SIG-M5 treated with dmso at 0.1 percent for 504 hours (cell line): ENCODE measurements at regions not wholly inside any gene's neighbourhood (a gene's known extent, or its start where the extent isn't known, plus 50 kb on each side); places are given as distances from the start of the nearest gene placed in this dataset.

Source experiments
- DNase-seq: peaks from one replicate; lab custom pipeline; 2025; ENCODE audit not compliant: unreplicated experiment; lab: John Stamatoyannopoulos, UW

DNA sequence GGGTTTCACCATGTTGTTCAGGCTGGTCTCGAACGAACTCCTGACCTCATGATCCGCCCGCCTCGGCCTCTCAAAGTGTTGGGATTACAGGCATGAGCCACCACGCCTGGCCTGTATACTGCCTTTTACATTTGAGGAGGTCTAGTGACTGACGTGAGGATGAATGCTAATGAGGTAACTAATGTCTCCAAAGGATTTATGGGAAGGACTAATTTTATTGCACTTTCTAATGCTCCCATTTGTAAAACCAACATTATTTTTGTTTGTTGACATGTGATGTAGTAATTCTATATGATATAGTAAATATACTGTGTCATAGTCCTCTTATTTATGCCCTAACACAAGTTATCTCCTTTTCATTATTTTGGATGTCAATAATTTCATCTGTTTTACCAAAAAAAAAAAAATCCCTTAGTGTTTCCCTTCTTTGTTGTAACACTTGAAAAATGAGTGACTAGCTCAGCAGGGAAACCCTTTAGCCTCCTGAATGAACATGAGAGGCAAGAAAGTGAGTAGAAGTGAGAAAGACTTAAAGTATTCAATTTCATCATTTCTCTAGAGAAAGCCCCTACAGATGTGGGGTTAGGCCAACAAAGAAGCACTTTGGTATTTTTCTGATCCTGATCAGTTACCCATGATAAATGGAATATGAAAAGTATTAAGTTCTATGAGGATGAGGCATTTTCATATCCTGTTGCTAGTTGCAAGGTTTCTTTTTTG is 596.9 kb upstream of the PCDH15 start:
- DNase-seq, result no peak

DNA sequence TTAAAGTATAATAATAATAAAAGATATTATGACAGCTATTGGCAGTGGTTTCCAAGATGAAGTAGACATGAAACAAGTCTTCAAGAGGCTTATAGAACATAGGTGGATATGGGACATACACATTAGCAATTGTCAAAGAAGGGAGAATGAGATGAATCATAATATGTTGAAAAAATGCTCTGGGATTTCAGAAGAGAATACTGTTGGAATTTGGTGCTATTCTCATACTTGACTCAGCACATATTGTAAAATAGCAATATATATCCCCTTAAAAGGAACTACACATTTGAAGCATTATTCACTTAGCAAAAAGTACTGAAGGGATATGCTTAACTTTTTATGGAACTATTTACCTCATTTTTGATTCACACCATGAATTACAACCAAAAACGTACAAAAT is 577.2 kb upstream of the PCDH15 start:
- no peak for DNase-seq

DNA sequence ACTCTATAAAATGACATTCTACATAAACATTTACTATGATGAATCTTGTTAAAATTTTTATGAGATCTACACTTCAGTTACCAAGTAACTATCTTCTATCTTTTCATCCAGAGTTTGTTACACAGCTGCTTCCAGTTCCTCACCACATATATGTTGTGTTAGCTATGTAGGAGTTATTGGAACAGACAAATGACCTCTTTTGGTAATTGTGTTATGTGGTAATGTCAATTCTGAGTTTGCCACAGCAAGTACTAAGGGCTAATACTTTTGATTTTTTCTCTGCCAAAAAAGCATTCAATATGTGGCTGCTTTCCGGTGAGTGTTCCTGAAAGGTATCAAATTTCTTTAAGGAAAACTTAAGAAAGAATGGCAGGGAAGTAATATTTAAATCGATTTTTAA is 573.9 kb upstream of the PCDH15 start:
- DNase-seq, result no peak

DNA sequence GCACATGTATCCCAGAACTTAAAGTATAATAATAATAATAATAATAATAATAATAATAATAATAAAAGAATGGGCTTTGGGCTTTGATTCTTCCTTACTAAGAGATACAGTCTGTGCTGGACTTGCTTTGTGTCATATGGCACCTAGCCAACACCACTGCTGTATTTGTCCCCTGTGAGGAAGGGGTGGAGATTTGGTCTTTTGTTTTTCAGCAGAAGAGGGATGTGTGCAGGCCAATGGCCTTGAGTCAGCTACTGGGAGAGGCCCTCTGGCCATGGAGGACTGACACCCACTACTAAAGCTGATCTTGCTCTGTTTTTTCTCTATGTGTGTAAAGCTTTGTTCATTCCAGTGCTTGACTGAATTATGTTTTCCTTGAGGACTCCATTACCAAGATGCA is 573.0 kb upstream of the PCDH15 start:
- DNase-seq, result no peak

DNA sequence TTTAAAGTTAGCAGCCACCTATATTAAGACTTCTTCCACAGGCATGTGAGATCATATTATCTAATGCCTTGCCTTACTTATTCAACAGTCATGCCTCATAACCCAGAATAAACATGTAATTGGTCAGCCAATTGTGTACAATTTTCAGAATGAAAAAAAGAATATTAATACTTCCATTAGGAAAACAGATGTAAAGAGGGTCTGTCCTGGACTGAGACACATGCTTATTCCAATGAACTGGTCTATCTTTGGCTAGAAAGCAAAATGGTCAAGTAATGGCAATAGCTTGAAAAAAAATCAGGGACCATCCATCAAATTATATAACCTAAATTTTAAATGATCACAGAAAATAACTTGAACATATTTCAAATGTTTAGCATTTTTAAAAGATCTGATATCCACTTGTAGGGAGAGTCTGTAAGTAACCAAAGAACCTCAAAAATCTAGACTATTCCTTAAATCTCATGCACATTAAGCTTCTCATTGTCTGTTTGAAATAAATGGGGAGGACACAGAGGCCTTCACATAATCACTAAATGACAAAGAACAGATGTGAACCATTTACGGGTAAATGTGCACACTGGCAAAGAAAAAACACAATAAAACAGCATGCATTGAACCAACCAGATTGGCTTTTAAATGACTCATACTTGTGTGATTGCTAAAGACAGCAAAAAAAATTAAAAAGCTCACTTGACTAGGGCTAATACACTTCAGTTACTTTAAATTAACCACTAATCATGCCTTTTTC is 568.8 kb upstream of the PCDH15 start:
- no peak for DNase-seq

DNA sequence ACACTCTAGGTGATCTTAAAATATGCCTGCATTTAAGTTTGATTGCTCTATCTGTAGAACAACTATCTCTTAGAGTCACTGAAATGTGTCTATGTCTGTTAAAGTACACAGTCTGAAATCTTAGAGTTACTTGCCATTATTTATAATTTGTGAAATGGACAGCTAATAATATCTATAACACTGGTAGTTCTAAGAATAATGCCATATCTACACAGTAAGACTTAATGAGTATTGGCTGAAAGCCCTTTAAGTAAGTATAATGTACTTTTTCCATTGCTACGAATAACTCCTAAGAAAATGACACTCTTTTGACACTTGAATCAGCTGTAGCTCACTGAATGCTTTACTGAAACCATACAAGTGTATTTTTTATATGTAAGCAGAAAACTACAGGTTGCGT is 567.4 kb upstream of the PCDH15 start:
- DNase-seq, result no peak

DNA sequence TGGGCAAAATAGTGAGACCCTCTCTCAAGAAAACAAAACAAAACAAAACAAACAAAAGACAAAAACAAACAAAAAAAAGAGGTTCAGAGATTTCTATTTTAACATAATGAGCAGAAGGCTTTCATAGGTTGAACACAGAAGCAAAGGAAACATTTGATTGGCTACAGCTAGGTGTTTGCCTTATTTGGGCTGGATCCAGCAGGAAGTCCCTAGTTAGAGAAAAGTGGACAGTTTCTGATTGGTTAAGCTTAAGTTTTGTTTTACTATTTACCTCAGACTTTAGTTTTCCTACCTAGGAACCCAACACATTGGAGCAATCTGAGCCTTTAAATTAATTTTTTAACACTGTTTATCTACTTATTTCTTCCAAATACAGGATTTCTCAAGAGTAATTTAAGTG is 566.5 kb upstream of the PCDH15 start:
- DNase-seq, result no peak

DNA sequence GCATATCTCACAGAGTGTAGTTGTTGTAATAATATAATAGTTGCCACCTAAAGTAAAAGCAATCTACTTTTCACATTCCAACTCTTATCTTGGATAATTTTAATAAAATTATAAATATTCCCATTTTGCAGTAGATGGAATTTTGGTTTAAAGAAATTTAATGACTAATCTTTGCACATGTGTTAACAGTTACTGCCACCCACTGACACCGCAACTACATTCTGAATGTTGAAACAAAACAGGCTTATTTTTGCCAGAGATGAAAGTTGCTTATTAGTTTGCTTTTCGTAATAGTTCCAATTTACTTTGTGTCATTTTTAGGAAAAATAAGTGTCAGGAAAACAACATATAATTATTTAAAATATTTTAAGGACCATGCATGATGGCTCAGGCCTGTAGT is 557.5 kb upstream of the PCDH15 start:
- no peak for DNase-seq

DNA sequence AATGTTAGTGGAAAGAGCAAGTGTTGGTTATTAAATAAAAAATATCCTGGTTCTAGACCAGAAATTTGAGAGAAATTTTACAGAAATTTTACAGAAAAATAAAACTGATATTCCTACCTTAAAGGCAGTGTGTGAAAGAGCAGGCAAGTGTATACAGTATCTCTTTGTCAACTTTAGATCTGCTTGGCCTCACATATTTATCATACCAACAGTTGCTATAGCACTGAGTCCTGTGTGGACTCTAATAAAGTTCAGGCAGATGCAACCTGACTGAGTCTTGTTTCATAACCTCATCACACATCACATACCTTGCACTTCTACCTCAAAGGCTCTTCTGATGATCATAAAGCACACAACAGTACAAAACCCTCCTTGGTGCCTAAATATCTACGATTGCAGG is 552.4 kb upstream of the PCDH15 start:
- no peak for DNase-seq

DNA sequence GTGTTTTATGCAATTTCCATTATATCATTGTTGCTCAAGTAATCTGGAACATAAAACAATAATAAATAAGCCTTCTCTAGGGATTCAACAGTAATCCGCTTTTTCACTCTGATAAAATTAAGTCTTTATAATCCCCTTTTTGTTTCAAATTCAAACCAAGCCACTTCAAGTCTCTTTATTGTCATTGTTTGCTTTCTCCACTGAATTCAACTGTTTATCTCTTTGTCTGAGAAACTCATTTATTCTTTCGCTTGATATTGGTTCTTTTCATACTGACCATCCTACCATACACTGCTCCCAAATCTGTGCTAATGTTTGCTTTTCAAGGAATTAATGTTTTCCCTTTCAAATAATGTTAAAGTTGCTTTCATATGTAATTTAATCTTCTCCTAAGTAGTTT is 550.4 kb upstream of the PCDH15 start:
- DNase-seq, result no peak

DNA sequence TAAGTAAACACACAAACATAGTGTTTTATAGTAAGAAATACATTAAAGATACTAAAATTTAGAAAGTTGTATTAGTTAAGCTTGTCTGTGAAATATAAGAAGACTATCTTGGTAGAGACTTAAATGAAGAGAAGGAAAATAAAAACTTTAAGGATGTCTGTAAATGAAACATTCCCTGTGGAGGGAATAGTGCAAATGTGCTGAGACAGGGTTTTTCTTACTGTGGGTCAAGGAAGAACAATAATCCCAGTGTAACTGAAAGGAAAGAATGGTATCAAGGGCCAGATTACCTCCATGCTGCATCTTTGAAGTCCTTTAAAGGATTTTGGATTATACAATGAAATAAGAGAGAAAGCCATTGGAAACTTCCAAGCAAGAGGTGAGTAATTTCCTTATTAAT is 547.5 kb upstream of the PCDH15 start:
- no peak for DNase-seq

DNA sequence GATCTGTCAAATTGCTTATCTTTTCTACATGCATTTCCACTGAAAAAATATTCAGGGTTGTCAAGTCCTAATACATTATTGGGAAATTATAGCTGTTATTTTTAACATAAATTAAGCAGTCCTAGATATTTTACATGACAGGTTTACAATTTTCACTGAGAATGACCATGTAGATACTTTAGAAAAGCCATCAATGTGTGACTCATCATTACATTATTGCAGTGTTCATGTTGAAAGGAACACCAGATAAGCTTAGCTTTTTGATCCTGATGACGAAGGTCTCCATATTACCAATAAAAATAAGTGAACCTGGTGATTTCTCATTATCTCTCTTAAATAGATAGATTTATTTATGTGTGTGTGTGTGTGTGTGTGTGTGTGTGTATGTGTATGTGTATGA is 529.5 kb upstream of the PCDH15 start:
- DNase-seq, result no peak

DNA sequence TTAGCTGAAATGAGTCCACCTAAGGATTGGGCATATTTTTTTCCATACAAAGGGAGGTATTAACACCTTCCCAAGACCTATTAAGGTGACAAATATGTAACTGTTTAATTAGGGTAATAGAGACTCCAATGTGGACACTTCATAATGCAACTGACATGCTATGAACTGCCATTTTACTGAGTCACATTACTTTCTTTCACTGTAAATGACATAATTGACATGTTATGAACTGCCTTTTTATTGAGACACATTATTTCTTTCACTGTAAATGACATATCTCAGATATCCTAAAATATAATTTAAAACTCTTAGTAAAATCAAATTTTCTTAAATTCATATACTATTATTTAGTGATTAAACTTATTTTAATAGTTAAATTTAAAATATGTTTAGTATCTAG is 528.8 kb upstream of the PCDH15 start:
- no peak for DNase-seq

DNA sequence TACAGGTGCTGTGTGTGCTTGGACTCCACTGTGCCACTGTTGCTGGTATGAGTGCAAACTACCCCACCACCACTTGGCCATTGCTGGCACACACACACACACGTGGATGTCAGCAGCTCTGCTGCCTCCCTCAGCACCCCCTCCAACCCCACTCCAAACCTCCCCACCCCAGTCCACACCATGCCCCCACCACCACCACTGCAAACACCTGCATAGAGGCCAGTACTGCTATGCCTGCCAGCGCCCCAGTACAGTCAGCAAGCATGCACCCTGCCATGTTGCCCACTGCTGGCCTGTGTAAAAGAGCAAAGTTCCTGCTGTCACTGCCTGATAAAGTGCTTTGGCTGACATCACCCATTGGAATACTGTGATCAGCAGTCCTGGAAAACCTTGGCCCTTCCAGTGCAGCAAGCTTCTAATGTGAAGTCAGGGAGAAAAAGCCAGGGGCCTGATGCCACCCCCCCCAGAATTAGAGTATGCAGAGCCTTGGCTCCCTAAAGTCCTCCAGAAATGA is 519.2 kb upstream of the PCDH15 start:
- DNase-seq, result no peak

DNA sequence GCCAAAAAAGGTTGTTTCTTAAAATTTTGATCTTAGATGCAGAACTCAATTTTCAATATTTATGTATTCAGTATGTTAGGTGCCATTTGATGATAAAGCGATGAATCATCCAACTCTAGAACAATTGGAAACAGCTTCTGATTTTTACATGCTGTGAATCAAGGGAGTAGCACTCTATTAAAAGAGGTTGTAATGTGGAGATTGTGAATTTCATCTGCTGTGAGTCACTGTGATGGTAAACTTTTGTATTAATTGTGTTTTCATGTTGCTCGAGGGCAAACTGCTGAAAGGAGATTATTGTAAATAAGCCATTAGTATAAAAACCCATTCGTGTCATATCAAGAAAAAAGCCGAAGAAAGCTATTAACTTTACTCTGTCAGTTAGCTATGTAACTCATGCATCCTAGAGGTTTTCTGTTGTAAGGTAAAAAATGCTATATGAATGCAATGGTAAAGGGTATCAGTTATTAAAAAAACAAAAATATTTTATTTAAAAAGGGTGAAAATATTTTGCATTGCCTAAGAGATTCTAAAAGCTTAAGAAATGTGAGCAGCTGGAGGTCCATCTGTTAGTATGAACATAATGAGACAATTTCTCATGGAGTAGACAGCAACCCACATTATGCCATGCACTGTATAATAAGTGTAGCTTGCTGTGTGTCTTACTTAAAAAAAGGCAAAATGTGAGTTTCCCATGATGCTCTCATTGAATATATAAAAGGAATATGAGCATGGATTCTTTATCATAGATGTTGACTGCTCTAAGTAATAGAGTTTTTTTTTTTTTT is 511.0 kb upstream of the PCDH15 start:
- no peak for DNase-seq

DNA sequence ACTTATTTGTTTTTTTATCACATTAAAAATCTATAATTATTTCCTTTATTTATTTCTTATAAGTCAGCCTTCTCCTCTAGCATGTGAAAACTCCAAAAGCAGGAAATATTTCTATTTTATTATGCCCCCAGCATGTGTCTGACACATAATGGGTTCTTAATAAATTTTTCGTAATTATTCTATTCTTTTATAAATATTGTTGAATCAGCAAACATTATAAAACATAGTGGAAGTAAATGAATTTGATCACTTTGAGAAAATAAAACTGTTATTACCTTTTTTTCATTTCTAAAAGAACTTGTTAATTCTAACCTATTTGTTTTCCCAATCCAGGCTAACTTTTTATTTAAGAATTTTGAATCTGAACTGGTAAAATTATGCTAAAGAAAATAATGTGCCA is 509.1 kb upstream of the PCDH15 start:
- no peak for DNase-seq

DNA sequence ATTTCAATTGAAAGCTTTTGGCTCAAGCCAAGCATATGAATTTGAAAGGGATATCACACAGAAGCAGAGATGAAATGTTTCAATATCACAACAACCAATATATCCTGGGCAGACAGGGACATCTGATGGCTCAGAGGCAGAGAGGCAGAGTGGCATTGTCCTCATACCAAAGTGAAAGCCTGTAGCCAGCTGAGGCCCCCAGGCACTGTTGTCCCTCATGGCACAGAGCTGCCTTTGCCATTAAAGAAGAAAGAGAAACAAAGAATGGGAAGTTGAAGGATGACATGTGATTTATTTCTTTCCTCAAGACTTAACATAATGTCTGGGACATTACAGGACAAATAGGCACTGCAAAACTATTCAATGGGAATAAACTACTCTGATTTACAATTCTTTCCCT is 504.3 kb upstream of the PCDH15 start:
- DNase-seq, result no peak

DNA sequence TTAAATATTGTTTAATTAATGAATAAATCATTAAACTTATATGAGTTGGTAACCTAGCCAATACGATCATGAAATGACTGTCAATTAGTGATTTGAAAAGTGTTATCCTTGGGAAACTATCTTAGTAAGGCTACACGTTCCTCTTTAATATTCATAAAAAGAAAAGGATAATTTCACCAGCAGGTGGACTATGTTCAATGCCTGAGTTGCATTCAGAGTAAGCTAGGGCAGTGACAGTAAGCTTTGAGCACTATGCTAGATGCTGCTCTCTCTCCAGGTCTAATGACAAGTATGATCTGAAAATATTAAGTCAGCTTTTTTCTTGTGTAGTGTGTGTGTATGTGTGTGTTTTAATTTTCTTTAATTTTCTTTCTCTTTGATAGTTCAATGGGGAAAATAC is 486.3 kb upstream of the PCDH15 start:
- DNase-seq, result peak; percentile 3

DNA sequence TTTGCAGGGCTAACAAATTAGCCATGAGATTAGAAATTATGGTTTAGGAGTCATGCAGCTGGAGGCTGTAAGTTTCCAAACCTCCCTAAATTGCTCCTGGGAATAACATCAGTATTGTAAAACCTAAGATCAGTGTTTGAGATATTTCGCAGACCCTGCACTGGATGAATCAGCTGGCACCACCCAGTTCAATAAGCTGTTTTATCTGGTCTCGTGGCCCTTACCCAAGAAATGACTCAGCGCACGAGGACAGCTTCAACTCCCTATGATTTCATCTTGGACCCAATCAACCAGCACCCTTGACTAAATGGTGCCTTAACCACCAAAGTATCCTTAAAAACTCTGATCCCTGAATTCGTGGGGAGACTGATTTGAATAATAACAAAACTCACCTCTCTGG is 482.0 kb upstream of the PCDH15 start:
- no peak for DNase-seq

DNA sequence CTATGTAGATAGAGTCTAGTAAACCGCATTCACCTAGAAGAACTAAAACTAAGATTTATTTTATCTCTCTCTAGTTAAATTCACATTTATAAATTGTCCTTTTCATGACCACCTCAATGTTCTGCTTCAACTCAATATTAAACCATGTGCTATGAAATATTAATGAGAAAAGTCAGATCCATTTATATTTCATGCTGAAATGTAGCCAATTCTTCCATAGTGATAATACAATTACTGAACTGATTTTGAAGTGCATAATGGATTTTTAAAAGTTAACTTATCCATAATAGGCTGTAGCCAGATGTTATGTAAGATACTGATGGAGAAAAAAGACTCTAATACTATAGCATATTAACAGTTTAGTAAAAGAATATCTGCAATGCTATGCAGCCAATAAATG is 479.7 kb upstream of the PCDH15 start:
- DNase-seq, result no peak

DNA sequence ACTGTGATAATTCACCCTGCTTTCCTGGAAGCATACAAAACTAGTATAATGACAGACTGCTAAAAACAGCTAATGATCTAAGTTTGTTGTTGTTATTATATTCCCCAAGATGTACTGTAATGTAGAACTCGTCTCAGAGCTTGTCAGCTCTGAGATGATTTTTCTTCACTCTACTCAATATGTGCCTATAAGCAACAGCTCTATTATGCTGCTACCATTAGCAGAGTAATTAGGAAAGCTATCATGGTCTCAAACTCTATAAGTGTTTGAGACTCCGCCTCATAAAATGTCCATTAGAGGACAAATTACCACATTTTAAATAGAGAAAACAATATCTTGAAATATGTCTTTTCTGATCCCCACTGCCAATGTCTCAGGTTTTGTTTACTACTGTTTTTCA is 476.5 kb upstream of the PCDH15 start:
- DNase-seq, result no peak

DNA sequence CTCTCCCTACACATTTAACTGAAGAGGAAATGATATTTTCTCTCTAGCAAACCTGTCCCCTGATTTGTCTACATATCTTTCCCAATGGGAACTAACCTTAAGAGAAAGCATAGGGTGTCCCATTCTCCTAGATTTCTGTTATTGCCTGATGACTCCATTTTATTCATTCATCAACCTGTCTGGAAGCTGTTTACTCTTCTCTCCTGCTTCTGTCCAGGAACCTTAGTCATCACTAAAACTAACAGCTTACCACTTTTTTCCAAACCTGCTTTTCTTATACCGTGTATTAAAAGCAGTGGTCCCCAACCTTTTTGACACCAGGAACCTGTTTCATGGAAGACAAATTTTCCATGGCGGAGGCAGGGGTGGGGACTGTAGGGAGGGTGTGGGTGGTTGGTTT is 473.3 kb upstream of the PCDH15 start:
- no peak for DNase-seq
